Astrocyte (in vitro differentiated cells and primary cell): ENCODE measurements at regions not wholly inside any gene's neighbourhood (a gene's known extent, or its start where the extent isn't known, plus 50 kb on each side); places are given as distances from the start of the nearest gene placed in this dataset.
"Not testable (repeated sequence)": the region's sequence is repeated elsewhere in the genome, so short reads cannot be mapped to it uniquely, and the experiment has no call there.

ENCODE experiments used
- DNase-seq: peaks from one replicate; pipeline ENCODE4 v3.0.0-alpha.2; 2010; ENCODE audit warnings: low read depth
- FAIRE-seq: peaks from 2 replicates; lab custom pipeline; 2011; peaks lifted over from hg19 to GRCh38; lab: Jason Lieb, UNC
- H2AFZ ChIP-seq: 2 replicates; pipeline ENCODE4 v1.6.0; 2012; ENCODE audit warnings: low read depth, low read length, inconsistent platforms
- H3K27ac ChIP-seq: 2 replicates; pipeline ENCODE4 v1.5.1; 2011; ENCODE audit warnings: low read depth, low read length, inconsistent platforms
- H3K27me3 ChIP-seq: 2 replicates; pipeline ENCODE4 v1.6.0; 2011; ENCODE audit warnings: low read length, inconsistent platforms; ENCODE audit not compliant: insufficient read depth
- H3K36me3 ChIP-seq: 2 replicates; pipeline ENCODE4 v1.5.1; 2011; ENCODE audit warnings: low read length, inconsistent platforms; ENCODE audit not compliant: insufficient read depth
- H3K4me1 ChIP-seq: 2 replicates; pipeline ENCODE4 v1.5.1; 2011; ENCODE audit warnings: low read length, inconsistent platforms; ENCODE audit not compliant: insufficient read depth
- H3K4me2 ChIP-seq: 2 replicates; pipeline ENCODE4 v1.6.0; 2012; ENCODE audit warnings: low read length, inconsistent platforms
- H3K4me3 ChIP-seq: 2 replicates; pipeline ENCODE4 v1.5.1; 2011; ENCODE audit warnings: low read depth, mild to moderate bottlenecking, low read length, inconsistent platforms; ENCODE audit not compliant: insufficient read depth
- H3K79me2 ChIP-seq: 2 replicates; pipeline ENCODE4 v1.6.0; 2012; ENCODE audit warnings: mild to moderate bottlenecking, low read length, inconsistent platforms; ENCODE audit not compliant: insufficient read depth
- H3K9ac ChIP-seq: 2 replicates; pipeline ENCODE4 v1.6.0; 2012; ENCODE audit warnings: mild to moderate bottlenecking, low read length, inconsistent platforms
- H3K9me3 ChIP-seq: 2 replicates; pipeline ENCODE4 v1.5.1; 2012; ENCODE audit warnings: low read depth, mild to moderate bottlenecking, low read length, inconsistent platforms; ENCODE audit not compliant: insufficient read depth
- H4K20me1 ChIP-seq: 2 replicates; pipeline ENCODE4 v1.6.0; 2012; ENCODE audit warnings: low read length, inconsistent platforms; ENCODE audit not compliant: insufficient read depth
- H3K27ac Mint-ChIP-seq: one replicate; pipeline ENCODE4 v1.8.0; 2021; ENCODE audit warnings: mild to moderate bottlenecking, mixed read lengths; ENCODE audit not compliant: unreplicated experiment
- H3K27me3 Mint-ChIP-seq: one replicate; pipeline ENCODE4 v1.8.0; 2021; ENCODE audit warnings: low read depth, mixed read lengths; ENCODE audit not compliant: unreplicated experiment
- H3K36me3 Mint-ChIP-seq: one replicate; pipeline ENCODE4 v1.8.0; 2021; ENCODE audit warnings: low read depth, mixed read lengths; ENCODE audit not compliant: unreplicated experiment
- H3K4me1 Mint-ChIP-seq: one replicate; pipeline ENCODE4 v1.8.0; 2021; ENCODE audit warnings: low read depth, mixed read lengths; ENCODE audit not compliant: unreplicated experiment
- H3K4me3 Mint-ChIP-seq: one replicate; pipeline ENCODE4 v1.8.0; 2021; ENCODE audit warnings: mild to moderate bottlenecking, moderate library complexity, mixed read lengths; ENCODE audit not compliant: unreplicated experiment
- H3K9me3 Mint-ChIP-seq: one replicate; pipeline ENCODE4 v1.8.0; 2021; ENCODE audit warnings: mild to moderate bottlenecking, mixed read lengths; ENCODE audit not compliant: unreplicated experiment
- EZH2 ChIP-seq: IDR thresholded peaks from 2 replicates; pipeline ENCODE4 v1.6.1; 2012; ENCODE audit warnings: mild to moderate bottlenecking, low read length, inconsistent platforms; ENCODE audit not compliant: insufficient read depth
- TF ChIP-seq, protein P1 (sequence below): IDR thresholded peaks from 2 replicates; pipeline ENCODE4 v1.5.1; 2011; ENCODE audit warnings: low read depth, mild to moderate bottlenecking, inconsistent platforms, low read length, moderate library complexity; ENCODE audit not compliant: insufficient read depth

DNA sequence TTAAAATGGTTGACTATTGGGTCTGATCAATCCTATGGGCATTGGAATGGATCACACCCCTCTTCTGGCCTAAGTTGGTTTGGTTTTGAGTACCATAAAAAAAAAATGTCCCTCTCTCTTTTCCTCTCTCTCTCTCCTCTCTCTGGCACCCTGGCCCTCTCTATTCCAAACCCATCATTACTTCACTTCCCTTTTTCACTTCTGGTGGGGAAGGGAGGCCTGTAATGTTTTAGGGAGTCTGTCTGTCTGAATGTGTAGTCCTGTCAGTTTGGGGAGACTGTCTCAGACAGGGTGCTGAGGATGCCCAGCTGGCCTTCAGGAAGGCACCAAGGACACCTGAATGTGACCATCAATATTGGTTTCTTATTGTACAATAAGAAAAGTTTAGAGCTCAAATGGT, 165.8 kb downstream of the CD24 start:
- Histone ChIP-seq H3K79me2 (no peaks in the 10 kb centered on the region), H4K20me1 (no peaks in the 10 kb centered on the region), H3K4me3 (no peak overlapping the region), H2AFZ (no peak overlapping the region), H3K27me3 (no peaks in the 10 kb centered on the region), H3K9ac (no peak overlapping the region), H3K4me2 (no peak overlapping the region), H3K36me3 (no peaks in the 10 kb centered on the region), H3K4me1 (no peaks in the 10 kb centered on the region), H3K9me3 (peaks cover 20% of the 10 kb centered on the region), H3K27ac (no peak overlapping the region)
- FAIRE-seq (no peak), DNase-seq (no peak)
- Mint-ChIP-seq H3K36me3 (peaks cover 8% of the 10 kb centered on the region), H3K9me3 (peaks cover 61% of the 10 kb centered on the region), H3K4me3 (no peak overlapping the region), H3K27me3 (peaks cover 13% of the 10 kb centered on the region), H3K27ac (no peak overlapping the region), H3K4me1 (peaks cover 10% of the 10 kb centered on the region)
- TF ChIP-seq, protein P1, sequence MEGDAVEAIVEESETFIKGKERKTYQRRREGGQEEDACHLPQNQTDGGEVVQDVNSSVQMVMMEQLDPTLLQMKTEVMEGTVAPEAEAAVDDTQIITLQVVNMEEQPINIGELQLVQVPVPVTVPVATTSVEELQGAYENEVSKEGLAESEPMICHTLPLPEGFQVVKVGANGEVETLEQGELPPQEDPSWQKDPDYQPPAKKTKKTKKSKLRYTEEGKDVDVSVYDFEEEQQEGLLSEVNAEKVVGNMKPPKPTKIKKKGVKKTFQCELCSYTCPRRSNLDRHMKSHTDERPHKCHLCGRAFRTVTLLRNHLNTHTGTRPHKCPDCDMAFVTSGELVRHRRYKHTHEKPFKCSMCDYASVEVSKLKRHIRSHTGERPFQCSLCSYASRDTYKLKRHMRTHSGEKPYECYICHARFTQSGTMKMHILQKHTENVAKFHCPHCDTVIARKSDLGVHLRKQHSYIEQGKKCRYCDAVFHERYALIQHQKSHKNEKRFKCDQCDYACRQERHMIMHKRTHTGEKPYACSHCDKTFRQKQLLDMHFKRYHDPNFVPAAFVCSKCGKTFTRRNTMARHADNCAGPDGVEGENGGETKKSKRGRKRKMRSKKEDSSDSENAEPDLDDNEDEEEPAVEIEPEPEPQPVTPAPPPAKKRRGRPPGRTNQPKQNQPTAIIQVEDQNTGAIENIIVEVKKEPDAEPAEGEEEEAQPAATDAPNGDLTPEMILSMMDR = no peak
- TF ChIP-seq EZH2 = no peak

GRCh38 chr6:106807947-106808611, 166.4 kb downstream of the CD24 start:
- Histone ChIP-seq H2AFZ (no peak overlapping the region), H3K4me3 (no peak overlapping the region), H4K20me1 (no peaks in the 10 kb centered on the region), H3K27ac (no peak overlapping the region), H3K9ac (no peak overlapping the region), H3K27me3 (no peaks in the 10 kb centered on the region), H3K9me3 (peaks cover 20% of the 10 kb centered on the region), H3K4me1 (no peaks in the 10 kb centered on the region), H3K79me2 (no peaks in the 10 kb centered on the region), H3K36me3 (no peaks in the 10 kb centered on the region), H3K4me2 (no peak overlapping the region)
- Mint-ChIP-seq H3K36me3 (peaks cover 8% of the 10 kb centered on the region), H3K4me1 (peaks cover 10% of the 10 kb centered on the region), H3K4me3 (no peak overlapping the region), H3K9me3 (peaks cover 57% of the 10 kb centered on the region), H3K27ac (no peak overlapping the region), H3K27me3 (peaks cover 13% of the 10 kb centered on the region)
- FAIRE-seq = no peak
- no peak for TF ChIP-seq EZH2
- TF ChIP-seq, protein P1 = no peak
- no peak for DNase-seq

- H3K36me3 Mint-ChIP-seq, H3K27ac ChIP-seq, H3K4me2 ChIP-seq, H3K27ac Mint-ChIP-seq, H4K20me1 ChIP-seq, H2AFZ ChIP-seq, H3K79me2 ChIP-seq, FAIRE-seq, H3K27me3 ChIP-seq, H3K4me1 ChIP-seq, H3K4me3 ChIP-seq, H3K36me3 ChIP-seq, H3K9ac ChIP-seq, DNase-seq, H3K4me3 Mint-ChIP-seq: not testable (repeated sequence)
- Mint-ChIP-seq H3K27me3 (peaks cover 19% of the 10 kb centered on the region), H3K4me1 (peaks cover 10% of the 10 kb centered on the region), H3K9me3 (peaks cover 43% of the 10 kb centered on the region)
- peaks cover 20% of the 10 kb centered on the region for H3K9me3 ChIP-seq
Measured at GRCh38 chr6:106806253-106806652, 168.3 kb downstream of the CD24 start.
